KMS-11 (cell line): ENCODE measurements at regions not wholly inside any gene's neighbourhood (a gene's known extent, or its start where the extent isn't known, plus 50 kb on each side); places are given as distances from the start of the nearest gene placed in this dataset.

Experiments used
- H2AFZ ChIP-seq: fragments of 200-600 bp; sonication (generic); 2 replicates; pipeline ENCODE4 v1.6.1; 2016; ENCODE audit warnings: antibody characterized with exemption, mixed run types, low read depth
- H3K27ac ChIP-seq: fragments of 200-600 bp; sonication (generic); 2 replicates; pipeline ENCODE4 v1.6.1; 2016; ENCODE audit warnings: mild to moderate bottlenecking, mixed run types
- H3K27me3 ChIP-seq: fragments of 200-600 bp; sonication (generic); 2 replicates; pipeline ENCODE4 v1.6.1; 2017; ENCODE audit warnings: mild to moderate bottlenecking, low read depth, mixed run types, moderate library complexity; ENCODE audit not compliant: insufficient read depth
- H3K36me3 ChIP-seq: fragments of 200-600 bp; sonication (generic); 2 replicates; pipeline ENCODE4 v1.6.1; 2017; ENCODE audit warnings: mild to moderate bottlenecking, mixed run types; ENCODE audit not compliant: insufficient read depth
- H3K4me1 ChIP-seq: fragments of 200-600 bp; sonication (generic); 2 replicates; pipeline ENCODE4 v1.6.1; 2016; ENCODE audit warnings: mild to moderate bottlenecking, low read depth, mixed run types; ENCODE audit not compliant: poor library complexity, severe bottlenecking
- H3K4me2 ChIP-seq: fragments of 200-600 bp; sonication (generic); 2 replicates; pipeline ENCODE4 v1.7.0; 2016; ENCODE audit warnings: mild to moderate bottlenecking, mixed run types
- H3K4me3 ChIP-seq: fragments of 200-600 bp; sonication (generic); IDR thresholded peaks from 2 replicates; pipeline ENCODE4 v1.6.1; 2017; ENCODE audit warnings: low read depth, low read length, mixed read lengths; ENCODE audit not compliant: insufficient read depth
- H3K79me2 ChIP-seq: fragments of 200-600 bp; sonication (generic); 2 replicates; pipeline ENCODE4 v1.6.1; 2016; ENCODE audit warnings: low read depth, mixed run types; ENCODE audit not compliant: insufficient read depth
- H3K9ac ChIP-seq: fragments of 200-600 bp; sonication (generic); 2 replicates; pipeline ENCODE4 v1.6.1; 2016; ENCODE audit warnings: mild to moderate bottlenecking, mixed run types
- H4K20me1 ChIP-seq: fragments of 200-600 bp; sonication (generic); 2 replicates; pipeline ENCODE4 v1.6.1; 2016; ENCODE audit warnings: mild to moderate bottlenecking, mixed run types; ENCODE audit not compliant: insufficient read depth
- CTCF ChIP-seq: fragments of 200-600 bp; sonication (generic); conservative IDR thresholded peaks from 2 replicates; pipeline ENCODE4 v1.6.1; 2017; ENCODE audit warnings: low read depth, mild to moderate bottlenecking, antibody characterized with exemption, low read length, moderate library complexity, mixed read lengths

- TF ChIP-seq CTCF = no peak
- no peak overlapping the region for H3K4me2 ChIP-seq
Observed at GRCh38 chr6:16972535-16972934, 129.3 kb upstream of the STMND1 start.

GRCh38 chr6:16969699-16970655 is 131.9 kb upstream of the STMND1 start:
- no peaks in the 10 kb centered on the region for H3K79me2 ChIP-seq
- no peak overlapping the region for H3K9ac ChIP-seq
- H3K36me3 ChIP-seq = no peaks in the 10 kb centered on the region
- H3K4me2 ChIP-seq = no peak overlapping the region
- H3K4me1 ChIP-seq = no peaks in the 10 kb centered on the region
- no peaks in the 10 kb centered on the region for H4K20me1 ChIP-seq
- no peak overlapping the region for H3K4me3 ChIP-seq
- H3K27me3 ChIP-seq = no peaks in the 10 kb centered on the region
- no peak overlapping the region for H2AFZ ChIP-seq
- no peak for TF ChIP-seq CTCF
- no peak overlapping the region for H3K27ac ChIP-seq

More at GRCh38 chr6:16972535-16972934, 129.3 kb upstream of the STMND1 start:
- Histone ChIP-seq H3K79me2 (no peaks in the 10 kb centered on the region), H3K9ac (no peak overlapping the region), H3K27me3 (no peaks in the 10 kb centered on the region), H4K20me1 (no peaks in the 10 kb centered on the region), H3K27ac (no peak overlapping the region), H3K4me1 (no peaks in the 10 kb centered on the region), H3K36me3 (no peaks in the 10 kb centered on the region), H3K4me3 (no peak overlapping the region), H2AFZ (no peak overlapping the region)

GRCh38 chr6:16968101-16968500 is 133.7 kb upstream of the STMND1 start:
- H3K79me2 ChIP-seq = no peaks in the 10 kb centered on the region
- H3K27ac ChIP-seq = no peak overlapping the region
- H3K9ac ChIP-seq = no peak overlapping the region
- H3K4me2 ChIP-seq = no peak overlapping the region
- H3K27me3 ChIP-seq = no peaks in the 10 kb centered on the region
- H4K20me1 ChIP-seq = no peaks in the 10 kb centered on the region
- H3K4me1 ChIP-seq = no peaks in the 10 kb centered on the region
- H3K36me3 ChIP-seq = no peaks in the 10 kb centered on the region
- H3K4me3 ChIP-seq = no peak overlapping the region
- TF ChIP-seq CTCF = no peak
- no peak overlapping the region for H2AFZ ChIP-seq

GRCh38 chr6:16967470-16967817 is 134.4 kb upstream of the STMND1 start:
- Histone ChIP-seq H3K4me3 (no peak overlapping the region), H3K27ac (no peak overlapping the region), H2AFZ (no peak overlapping the region), H3K4me2 (no peak overlapping the region), H3K27me3 (no peaks in the 10 kb centered on the region), H3K9ac (no peak overlapping the region), H3K4me1 (no peaks in the 10 kb centered on the region), H4K20me1 (no peaks in the 10 kb centered on the region), H3K79me2 (no peaks in the 10 kb centered on the region), H3K36me3 (no peaks in the 10 kb centered on the region)
- no peak for TF ChIP-seq CTCF
